ENCODE measurements at regions not wholly inside any gene's neighbourhood (a gene's known extent, or its start where the extent isn't known, plus 50 kb on each side); places are given as distances from the start of the nearest gene placed in this dataset.

DNA sequence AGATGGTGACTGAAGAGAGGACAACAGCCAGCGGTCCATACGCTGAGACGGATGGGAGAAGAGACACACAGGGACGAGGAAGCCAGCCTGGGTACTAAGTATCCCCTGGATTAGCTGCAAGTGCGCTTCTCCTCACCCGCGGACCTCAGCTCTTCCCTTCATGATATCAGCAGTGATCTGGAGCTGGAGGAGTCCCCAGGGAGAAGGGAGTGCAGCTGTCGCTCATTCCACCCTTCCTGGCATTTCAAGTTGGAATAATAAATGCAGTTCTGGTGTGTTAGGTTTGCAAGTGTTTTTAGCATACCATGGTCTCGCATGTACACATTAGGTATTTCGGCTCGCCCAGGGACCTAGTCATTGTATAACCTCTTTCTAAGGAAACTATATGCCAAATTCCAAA, 88.5 kb upstream of the C1QTNF9B start:
- POLR2A ChIA-PET: no interaction called here
- Histone ChIP-seq H3K27ac (ENCODE audit: low read length in 2 of 2) (no peak overlapping the region), H3K9ac (ENCODE audit: low read length) (no peak overlapping the region), H2AFZ (ENCODE audit: insufficient read depth, low read depth, low read length, poor library complexity, severe bottlenecking) (no peak overlapping the region), H3K27me3 (replicated peaks in 1 of 4; ENCODE audit: control extremely low read depth in 1 of 4, control insufficient read depth in 3 of 4, insufficient read depth in 4 of 4, low read length in 3 of 4) (peaks cover 0 to 9% (median 2%) of the 10 kb centered on the region in 4 experiments), H3K4me2 (replicated peaks; ENCODE audit: low read depth, low read length, poor library complexity, severe bottlenecking) (no peak overlapping the region), H3K4me1 (ENCODE audit: control insufficient read depth in 2 of 2, insufficient read depth in 2 of 2, low read length in 2 of 2) (no peaks in the 10 kb centered on the region), H3K36me3 (replicated peaks in 1 of 2; ENCODE audit: control extremely low read depth in 1 of 2, control insufficient read depth in 1 of 2, extremely low read depth in 1 of 2, insufficient read depth in 2 of 2, low read length in 1 of 2) (no peaks in the 10 kb centered on the region), H3K4me3 (ENCODE audit: control extremely low read depth in 1 of 5, extremely low read depth in 1 of 5, insufficient read depth in 1 of 5, low read depth in 2 of 5, low read length in 4 of 5) (no peak overlapping the region), H3K9me3 (ENCODE audit: control extremely low read depth in 1 of 3, control insufficient read depth in 2 of 3, insufficient read depth in 1 of 3, low read length in 2 of 3) (no peaks in the 10 kb centered on the region), H4K20me1 (ENCODE audit: control insufficient read depth, insufficient read depth, low read length, poor library complexity, severe bottlenecking) (no peaks in the 10 kb centered on the region), H3K79me2 (ENCODE audit: control insufficient read depth, insufficient read depth, low read length) (no peaks in the 10 kb centered on the region)
- WGBS (ENCODE audit: insufficient coverage): 100% methylated on average over 1 of the region's 11 CpGs
- no peaks in the 10 kb centered on the region for H3K9me3 Mint-ChIP-seq (ENCODE audit: insufficient read depth)
- CTCF ChIA-PET: interaction anchor here (0.6 kb wide), 1 partner anchor 357 kb away, joined by 3 read pairs; no protein-coding TSS in a partner anchor
- intact Hi-C loops (cut with micrococcal nuclease): no loop called here
- no peak overlapping the region for H3K4me3 Mint-ChIP-seq
- DNase-seq (no peak), ATAC-seq (ENCODE audit: low read depth) (no peak)
- TF ChIP-seq EZH2 (IDR thresholded peaks at IDR 0.05; ENCODE audit: borderline replicate concordance, insufficient read depth, low read depth, low read length, poor library complexity, severe bottlenecking): no peak
- TF ChIP-seq, protein P1, sequence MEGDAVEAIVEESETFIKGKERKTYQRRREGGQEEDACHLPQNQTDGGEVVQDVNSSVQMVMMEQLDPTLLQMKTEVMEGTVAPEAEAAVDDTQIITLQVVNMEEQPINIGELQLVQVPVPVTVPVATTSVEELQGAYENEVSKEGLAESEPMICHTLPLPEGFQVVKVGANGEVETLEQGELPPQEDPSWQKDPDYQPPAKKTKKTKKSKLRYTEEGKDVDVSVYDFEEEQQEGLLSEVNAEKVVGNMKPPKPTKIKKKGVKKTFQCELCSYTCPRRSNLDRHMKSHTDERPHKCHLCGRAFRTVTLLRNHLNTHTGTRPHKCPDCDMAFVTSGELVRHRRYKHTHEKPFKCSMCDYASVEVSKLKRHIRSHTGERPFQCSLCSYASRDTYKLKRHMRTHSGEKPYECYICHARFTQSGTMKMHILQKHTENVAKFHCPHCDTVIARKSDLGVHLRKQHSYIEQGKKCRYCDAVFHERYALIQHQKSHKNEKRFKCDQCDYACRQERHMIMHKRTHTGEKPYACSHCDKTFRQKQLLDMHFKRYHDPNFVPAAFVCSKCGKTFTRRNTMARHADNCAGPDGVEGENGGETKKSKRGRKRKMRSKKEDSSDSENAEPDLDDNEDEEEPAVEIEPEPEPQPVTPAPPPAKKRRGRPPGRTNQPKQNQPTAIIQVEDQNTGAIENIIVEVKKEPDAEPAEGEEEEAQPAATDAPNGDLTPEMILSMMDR (IDR thresholded peaks at IDR 0.05): no peak
- peaks cover 48% of the 10 kb centered on the region for H3K27me3 Mint-ChIP-seq
- no peak overlapping the region for H3K27ac Mint-ChIP-seq
- no peaks in the 10 kb centered on the region for H3K4me1 Mint-ChIP-seq

DNA sequence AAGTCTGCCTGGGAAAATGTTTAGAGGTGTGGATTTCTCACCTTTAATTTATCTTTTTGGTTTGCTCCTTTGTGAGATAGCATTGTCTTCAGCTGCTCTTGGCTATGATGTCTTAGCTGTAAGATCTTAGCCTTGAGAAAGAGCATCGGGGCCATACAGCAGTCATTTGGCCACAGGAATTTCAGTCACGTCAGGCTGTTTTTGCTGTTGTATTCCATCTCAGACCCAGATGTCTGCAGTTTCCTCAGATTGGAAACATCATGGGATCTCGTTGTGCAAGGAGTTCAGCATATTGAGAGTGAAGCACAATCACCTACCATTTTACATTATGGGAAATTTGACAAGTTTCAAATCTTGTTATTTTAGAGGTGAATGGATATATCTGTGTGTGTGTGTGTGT, 89.3 kb upstream of the C1QTNF9B start:
- CTCF ChIA-PET: no interaction called here
- POLR2A ChIA-PET: no interaction called here
- H3K9ac ChIP-seq (ENCODE audit: low read length): no peak overlapping the region
- H3K27ac ChIP-seq (ENCODE audit: low read length in 2 of 2): no peak overlapping the region
- no peak overlapping the region for H3K4me3 ChIP-seq (ENCODE audit: control extremely low read depth in 1 of 5, extremely low read depth in 1 of 5, insufficient read depth in 1 of 5, low read depth in 2 of 5, low read length in 4 of 5)
- TF ChIP-seq, protein P1 (IDR thresholded peaks at IDR 0.05): no peak
- TF ChIP-seq EZH2 (IDR thresholded peaks at IDR 0.05; ENCODE audit: borderline replicate concordance, insufficient read depth, low read depth, low read length, poor library complexity, severe bottlenecking): no peak
- intact Hi-C loops (cut with micrococcal nuclease): no loop called here
- DNase-seq: no peak
- no peak for ATAC-seq (ENCODE audit: low read depth)
- H3K4me1 ChIP-seq (ENCODE audit: control insufficient read depth in 2 of 2, insufficient read depth in 2 of 2, low read length in 2 of 2): no peaks in the 10 kb centered on the region
- no peaks in the 10 kb centered on the region for H4K20me1 ChIP-seq (ENCODE audit: control insufficient read depth, insufficient read depth, low read length, poor library complexity, severe bottlenecking)
- Mint-ChIP-seq H3K4me1 (no peaks in the 10 kb centered on the region), H3K4me3 (no peak overlapping the region), H3K27ac (no peak overlapping the region), H3K9me3 (ENCODE audit: insufficient read depth) (no peaks in the 10 kb centered on the region), H3K27me3 (peaks cover 45% of the 10 kb centered on the region)
- H3K79me2 ChIP-seq (ENCODE audit: control insufficient read depth, insufficient read depth, low read length): no peaks in the 10 kb centered on the region
- no peaks in the 10 kb centered on the region for H3K9me3 ChIP-seq (ENCODE audit: control extremely low read depth in 1 of 3, control insufficient read depth in 2 of 3, insufficient read depth in 1 of 3, low read length in 2 of 3)
- peaks cover 0 to 14% (median 0%) of the 10 kb centered on the region in 4 experiments for H3K27me3 ChIP-seq (replicated peaks in 1 of 4; ENCODE audit: control extremely low read depth in 1 of 4, control insufficient read depth in 3 of 4, insufficient read depth in 4 of 4, low read length in 3 of 4)
- H3K4me2 ChIP-seq (replicated peaks; ENCODE audit: low read depth, low read length, poor library complexity, severe bottlenecking): no peak overlapping the region
- 94% methylated on average over 2 of the region's 3 CpGs for WGBS (ENCODE audit: insufficient coverage)
- no peaks in the 10 kb centered on the region for H3K36me3 ChIP-seq (replicated peaks in 1 of 2; ENCODE audit: control extremely low read depth in 1 of 2, control insufficient read depth in 1 of 2, extremely low read depth in 1 of 2, insufficient read depth in 2 of 2, low read length in 1 of 2)
- H2AFZ ChIP-seq (ENCODE audit: insufficient read depth, low read depth, low read length, poor library complexity, severe bottlenecking): no peak overlapping the region
